ENCODE measurements at regions not wholly inside any gene's neighbourhood (a gene's known extent, or its start where the extent isn't known, plus 50 kb on each side); places are given as distances from the start of the nearest gene placed in this dataset.

DNA sequence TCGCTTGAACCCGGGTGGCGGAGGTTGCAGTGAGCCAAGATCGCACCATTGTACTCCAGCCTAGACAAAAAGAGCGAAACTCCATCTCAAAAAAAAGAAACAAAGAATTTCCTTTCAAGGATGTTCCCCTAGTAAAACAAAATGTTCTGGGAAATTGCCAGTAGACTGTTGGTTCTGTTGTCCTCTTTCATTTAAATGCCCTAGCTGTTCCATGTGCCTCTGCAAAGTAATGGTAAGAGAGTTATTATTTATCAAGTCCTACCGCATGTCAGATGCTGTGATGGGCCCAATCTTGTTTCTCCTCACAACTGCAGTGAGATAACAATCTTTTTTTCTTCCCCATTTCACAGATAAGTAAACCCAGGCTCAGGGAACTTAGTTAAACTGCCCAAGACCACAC, 254.3 kb upstream of the TPM1 start:
- DNase-seq: no peak

DNA sequence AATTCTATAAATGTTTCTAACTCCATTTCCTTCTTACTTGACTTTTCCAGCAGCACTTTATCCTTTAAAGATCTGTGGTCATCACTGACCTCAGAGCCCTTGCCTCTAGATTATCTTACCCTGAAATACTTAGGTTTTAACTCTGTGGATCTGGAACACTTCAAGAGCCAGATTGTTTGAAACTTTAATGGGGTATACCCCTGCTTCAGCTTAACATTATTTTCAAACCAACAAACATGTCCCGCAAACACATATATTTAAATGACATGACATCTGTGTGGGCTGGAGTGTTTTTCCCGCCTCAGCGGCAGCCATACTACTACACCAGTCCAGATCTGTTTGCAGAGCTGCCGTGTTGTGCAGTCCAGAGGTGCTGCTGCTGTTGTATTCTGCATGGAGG, 252.0 kb upstream of the TPM1 start:
- DNase-seq: no peak

DNA sequence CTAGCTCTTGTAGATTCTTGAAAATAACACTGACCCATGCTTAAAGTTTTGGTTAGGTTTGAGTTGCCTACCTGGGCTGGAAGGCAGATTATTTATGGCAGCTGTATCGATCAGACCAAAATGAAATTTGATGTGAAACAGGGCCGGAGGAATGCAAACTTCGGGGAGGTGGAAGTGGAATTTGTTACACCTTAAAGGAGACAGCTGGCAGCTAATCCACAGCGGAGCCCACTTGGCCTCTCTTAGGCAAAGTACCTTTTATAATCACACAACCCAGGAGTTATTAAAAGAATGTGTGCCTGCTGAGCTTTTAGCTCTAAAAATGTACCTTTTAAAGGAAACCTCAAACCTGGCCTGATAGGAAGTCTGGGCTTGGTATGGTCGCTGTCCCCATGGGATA, 250.9 kb upstream of the TPM1 start:
- DNase-seq: no peak

DNA sequence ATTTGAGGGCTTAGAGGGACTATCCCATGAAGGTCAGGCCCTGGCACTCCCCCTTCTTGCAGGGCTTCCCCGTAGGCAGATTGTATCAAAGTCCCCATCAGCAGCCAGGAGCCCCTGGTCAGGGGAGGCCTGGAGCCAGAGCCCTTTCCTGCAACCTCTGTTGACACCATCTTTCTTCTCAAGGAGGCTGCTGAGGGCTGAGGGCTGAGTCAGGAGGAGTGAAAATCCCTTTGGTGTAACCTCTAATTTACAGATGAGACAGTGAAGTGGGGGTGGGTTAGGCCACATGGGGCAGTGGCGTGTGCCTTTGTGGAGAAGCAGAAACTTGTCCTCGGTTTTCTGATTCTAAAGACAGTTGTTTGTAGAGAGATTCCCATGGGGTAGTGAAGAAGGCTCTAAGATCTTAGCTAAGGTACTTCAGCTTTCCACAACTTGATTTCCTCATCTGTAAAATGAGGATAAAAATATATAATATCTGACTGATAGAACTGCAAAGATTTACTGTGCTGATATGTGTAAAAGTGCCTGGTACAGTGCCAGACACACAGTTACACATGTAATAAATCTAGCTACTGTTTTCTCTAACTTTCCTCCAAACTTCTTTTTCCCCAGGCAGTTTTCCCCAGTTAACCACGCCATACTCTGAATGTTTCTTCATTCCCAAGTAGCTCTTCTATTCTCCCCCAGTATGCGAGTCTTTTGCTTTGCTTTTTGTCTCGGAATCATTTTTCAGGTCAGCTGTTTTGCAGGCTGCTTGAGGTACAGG, 249.4 kb upstream of the TPM1 start:
- no peak for DNase-seq

DNA sequence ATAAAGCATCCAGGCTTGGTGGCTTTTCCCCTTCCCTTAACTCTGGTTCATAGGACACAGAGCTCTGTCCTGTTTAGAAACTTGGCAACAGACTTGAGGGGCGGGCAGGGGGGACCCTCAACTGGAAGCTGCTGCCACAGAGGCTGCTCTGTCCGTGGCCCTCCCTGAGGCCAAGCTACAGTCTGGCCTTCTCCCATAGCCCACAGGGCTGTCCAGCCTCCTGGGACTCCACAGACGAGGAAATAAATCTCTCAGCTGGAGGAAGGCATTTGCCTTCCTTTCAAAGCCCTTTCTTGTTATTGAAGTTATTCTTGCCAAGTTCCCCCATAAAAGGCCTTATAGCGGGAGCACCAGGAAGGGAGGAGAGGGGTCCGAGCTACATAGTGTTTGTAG, 248.8 kb upstream of the TPM1 start:
- no peak for DNase-seq

DNA sequence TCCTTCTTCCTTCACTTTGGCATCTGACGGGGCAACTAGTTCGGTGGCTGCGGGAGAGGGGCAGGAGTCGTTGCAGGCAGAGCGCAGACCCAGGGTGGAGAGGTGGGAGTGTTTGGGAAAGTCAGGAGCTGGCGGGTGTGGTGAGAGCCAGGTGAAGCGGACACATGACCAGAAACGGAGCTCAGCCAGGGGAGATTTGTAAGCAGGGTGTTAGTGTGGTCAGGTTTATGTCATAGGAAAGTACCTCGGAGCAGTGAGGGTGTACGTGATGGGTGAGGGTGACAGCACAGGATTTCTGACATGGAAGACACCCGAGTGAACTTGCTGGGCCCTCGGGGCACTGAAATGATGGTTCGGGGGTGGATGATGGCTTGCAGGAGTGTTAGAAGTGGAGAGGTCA, 247.4 kb upstream of the TPM1 start:
- DNase-seq: no peak

GRCh38 chr15:62795700-62796695, 246.5 kb upstream of the TPM1 start:
- DNase-seq: no peak

DNA sequence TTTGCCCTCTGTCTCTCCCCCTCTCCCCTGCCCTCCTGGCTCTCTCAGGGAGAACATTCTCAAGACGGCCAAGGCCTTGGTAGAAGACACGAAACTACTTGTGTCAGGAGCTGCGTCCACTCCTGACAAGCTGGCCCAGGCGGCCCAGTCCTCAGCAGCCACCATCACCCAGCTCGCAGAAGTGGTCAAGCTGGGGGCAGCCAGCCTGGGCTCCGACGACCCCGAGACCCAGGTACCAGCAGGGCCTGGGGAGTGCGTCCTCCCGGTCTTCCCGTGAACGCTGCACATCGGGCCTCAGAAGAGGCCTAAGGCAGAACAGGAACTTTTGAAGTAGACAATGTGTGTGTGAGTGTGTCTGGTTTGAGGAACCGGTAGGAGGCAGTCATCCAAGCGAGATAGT, 245.4 kb upstream of the TPM1 start:
- DNase-seq: no peak

DNA sequence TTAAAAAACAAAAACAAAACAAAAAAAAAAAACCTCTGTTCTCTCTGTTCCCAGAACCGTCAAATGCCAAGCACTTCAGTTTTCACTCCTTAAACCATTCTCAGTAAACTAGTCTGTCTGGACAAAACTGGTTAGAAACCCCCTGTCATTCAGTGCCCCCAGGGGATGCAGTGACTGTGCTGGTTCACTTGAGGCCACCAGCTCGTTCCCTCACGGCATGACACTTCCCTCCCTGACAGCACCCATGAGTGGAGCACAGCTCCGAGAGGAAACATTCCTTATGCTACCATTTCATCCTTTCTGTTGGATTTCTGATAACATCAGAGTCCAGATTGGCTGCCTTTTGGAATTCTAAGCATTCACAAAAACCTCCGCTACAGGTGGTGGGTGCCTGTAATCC, 244.0 kb upstream of the TPM1 start:
- no peak for DNase-seq

DNA sequence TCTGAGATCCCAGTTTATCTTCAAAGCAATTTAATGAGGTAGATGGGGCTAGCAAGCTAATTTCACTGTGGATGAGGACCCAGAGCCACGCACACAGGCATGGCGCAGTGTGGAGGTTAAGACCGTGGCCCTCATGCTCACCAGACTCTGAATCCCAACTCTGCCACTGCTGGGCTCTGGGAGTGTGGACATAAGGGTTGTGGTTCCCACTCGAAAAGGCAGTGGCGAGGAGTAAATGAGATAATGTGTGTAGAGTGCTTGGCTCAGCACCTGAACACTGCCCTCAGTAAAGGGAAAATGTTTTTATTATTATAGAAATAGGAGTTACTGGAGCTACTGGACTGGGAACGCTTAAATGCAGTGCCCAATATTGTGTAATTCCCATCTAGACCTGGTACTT, 243.5 kb upstream of the TPM1 start:
- DNase-seq: no peak

DNA sequence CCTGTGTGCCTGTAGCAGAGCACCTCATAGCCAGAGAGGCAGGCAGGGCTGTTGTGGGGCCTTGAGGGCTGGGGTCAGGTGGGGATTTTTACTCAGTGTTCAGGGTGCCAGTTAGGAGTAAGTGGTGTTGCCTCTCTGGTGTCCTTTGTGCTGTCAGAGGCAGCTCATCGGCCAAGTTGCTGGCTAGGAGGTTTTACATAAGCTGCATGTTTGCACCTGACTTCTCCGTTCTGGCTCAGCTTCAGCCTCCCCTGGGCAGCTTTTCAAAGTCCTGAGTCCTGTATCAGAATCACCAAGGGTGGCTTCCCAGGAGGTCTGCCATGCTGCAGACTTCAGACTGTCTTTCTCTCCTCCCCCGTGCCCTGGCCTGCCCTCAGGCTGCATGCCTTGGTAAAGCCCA, 242.6 kb upstream of the TPM1 start:
- DNase-seq: no peak

DNA sequence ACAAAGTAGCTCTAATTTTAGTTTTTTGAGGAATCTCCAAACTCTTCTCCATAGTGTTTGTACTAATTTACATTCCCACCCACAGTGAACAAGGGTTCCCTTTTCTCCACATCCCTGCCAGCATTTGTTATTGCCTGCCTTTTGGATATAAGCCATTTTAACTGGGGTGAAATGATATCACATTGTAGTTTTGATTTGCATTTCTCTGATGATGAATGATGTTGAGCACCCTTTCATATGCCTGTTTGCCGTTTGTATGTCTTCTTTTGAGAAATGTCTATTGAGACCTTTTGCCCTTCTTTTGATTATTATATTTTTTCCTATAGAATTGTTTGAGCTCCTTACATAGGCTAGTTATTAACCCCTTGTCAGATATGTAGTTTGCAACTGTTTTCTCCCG, 239.9 kb upstream of the TPM1 start:
- peak; percentile 36 for DNase-seq

- no peak for DNase-seq
These were observed 238.6 kb upstream of the TPM1 start for GRCh38 chr15:62803856-62804400.

DNA sequence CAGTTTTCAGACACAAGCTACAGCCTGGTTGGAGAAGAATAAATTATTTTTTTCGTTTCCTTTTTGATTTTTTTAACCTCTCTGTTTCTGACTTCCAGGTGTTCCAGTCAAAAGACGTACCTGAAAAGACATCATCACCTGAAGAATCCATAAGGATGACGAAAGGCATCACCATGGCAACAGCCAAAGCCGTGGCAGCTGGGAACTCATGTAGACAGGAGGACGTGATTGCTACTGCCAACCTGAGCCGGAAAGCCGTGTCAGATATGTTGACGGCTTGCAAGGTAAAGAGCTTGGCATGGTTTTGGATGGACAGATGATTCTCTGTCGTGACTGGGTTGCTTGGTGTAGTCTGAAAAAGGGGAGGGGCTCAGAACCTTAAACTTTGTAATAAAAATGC, 237.0 kb upstream of the TPM1 start:
- DNase-seq: no peak

- DNase-seq: no peak
These were observed 234.9 kb upstream of the TPM1 start for GRCh38 chr15:62807539-62808130.

DNA sequence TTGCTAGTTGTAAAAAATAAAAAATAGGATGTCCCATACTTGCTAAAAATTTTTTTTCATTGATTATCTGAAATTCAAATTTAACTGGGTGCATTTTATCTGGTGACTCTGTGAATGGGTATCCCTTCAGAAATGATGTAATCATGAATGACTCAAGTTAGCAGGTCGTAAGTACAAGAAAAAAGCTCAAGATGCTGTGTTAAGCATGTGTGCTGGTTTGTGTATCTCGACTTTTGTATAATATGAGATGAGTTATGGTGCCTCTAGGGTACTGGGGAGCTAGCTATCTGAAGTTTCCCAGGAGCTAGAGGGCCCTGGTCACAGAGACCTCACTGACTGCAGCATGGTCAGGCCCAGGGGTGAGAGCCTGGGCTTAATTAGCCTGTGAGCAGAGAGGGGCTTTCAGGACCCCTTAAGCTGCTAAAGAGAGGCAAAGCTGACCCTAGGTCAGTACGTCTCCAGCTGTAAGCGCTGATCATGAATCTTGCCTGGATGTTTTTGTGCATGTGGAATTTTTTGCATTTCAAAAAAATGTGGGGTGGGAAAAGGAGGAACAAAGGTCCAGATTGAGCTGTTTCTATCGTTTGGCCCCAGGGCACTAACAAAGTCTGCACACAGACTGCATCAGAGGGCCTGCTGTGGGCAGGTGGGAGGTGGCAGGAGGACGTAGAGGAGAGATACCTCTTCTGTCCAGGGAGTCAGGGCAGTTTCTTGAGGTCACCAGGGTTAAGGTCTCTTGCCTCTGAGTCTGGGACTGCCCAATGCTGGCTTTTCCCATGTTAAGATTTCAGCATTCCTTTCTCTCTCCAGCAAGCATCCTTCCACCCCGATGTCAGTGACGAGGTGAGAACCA, 233.2 kb upstream of the TPM1 start:
- no peak for DNase-seq

- no peak for DNase-seq
These were observed 232.6 kb upstream of the TPM1 start for GRCh38 chr15:62809968-62810260.

GRCh38 chr15:62812515-62812835, 230.1 kb upstream of the TPM1 start:
- DNase-seq: no peak

- DNase-seq: no peak
These were observed 226.0 kb upstream of the TPM1 start for GRCh38 chr15:62816342-62817069.

DNA sequence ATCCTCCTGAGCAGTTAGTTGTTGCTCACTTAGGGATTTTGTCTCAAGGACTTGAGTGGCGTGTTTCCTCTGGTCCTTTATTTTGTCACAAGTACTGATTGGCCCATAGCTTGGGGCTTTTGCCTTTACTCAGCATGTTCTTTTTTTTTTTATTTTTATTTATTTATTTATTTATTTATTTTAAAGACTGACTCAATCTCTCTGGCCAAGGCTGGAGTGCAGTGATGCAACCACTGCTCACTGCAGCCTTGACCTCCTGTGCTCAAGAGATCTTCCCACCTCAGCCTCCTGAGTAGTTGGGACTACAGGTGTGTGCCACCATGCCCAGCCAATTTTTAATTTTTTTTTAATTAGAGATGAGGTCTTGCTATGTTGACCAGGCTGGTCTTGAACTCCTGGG, 223.9 kb upstream of the TPM1 start:
- no peak for DNase-seq

DNA sequence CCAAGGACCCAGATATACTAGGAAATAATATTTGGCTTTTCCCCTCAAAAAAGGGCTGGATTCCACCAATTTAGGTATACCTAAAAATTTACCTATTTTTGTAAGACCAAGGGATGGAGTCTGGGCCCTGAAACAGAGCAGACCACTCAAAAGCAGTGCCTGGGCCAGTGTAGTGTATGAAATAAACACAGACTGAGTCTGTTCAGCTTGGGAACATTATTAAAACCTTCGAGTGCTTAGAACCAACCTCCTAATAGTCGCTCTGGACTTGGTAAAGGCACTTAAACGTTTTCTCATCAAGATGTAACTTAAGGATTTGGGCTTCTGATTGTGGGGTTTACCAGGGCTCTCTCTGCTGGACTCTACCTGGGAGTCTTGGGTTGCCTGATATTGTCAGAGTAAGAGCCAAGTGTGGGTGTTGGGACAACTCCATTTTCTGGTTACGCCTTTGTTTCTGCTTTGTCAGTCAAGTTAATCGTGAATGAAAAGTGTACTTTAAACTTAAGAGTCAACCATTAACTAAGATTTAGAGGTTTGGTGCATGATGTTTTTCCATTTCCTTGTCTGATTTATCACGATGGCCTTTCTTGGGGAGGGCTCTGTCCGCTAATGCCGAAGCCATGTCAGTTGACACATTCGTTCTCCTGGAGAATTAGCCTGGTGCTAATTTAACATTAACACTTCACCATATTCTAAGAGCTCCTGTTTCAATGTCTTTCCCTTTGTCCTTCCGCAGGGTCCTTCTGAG, 221.0 kb upstream of the TPM1 start:
- DNase-seq: no peak

All from NCI-H1048 (cell line).